Sigmoid colon (tissue), 4 donors: ENCODE measurements at regions not wholly inside any gene's neighbourhood (a gene's known extent, or its start where the extent isn't known, plus 50 kb on each side); places are given as distances from the start of the nearest gene placed in this dataset.

Source experiments
- EP300 ChIP-seq, 4 donors: sonication (generic); formaldehyde crosslinking; IDR thresholded peaks; one replicate each; pipeline ENCODE4 v1.6.1; 2017; ENCODE audit warnings: antibody characterized with exemption in 4 of 4
- POLR2A ChIP-seq, 2 donors: fragments of 450-650 bp; IDR thresholded peaks; one replicate each; pipeline ENCODE4 v1.6.1; 2016; ENCODE audit warnings: antibody characterized with exemption in 2 of 2, mild to moderate bottlenecking in 2 of 2, moderate library complexity in 2 of 2
- TF ChIP-seq, protein P1 (sequence below), 4 experiments: fragments of 450-650 bp in 3 of 4; fragments of 200-600 bp in 1 of 4; IDR thresholded peaks; one replicate each; pipeline ENCODE4 v1.5.1; 2016 to 2019; ENCODE audit warnings: antibody characterized with exemption in 4 of 4, mild to moderate bottlenecking in 3 of 4, moderate library complexity in 2 of 4

DNA sequence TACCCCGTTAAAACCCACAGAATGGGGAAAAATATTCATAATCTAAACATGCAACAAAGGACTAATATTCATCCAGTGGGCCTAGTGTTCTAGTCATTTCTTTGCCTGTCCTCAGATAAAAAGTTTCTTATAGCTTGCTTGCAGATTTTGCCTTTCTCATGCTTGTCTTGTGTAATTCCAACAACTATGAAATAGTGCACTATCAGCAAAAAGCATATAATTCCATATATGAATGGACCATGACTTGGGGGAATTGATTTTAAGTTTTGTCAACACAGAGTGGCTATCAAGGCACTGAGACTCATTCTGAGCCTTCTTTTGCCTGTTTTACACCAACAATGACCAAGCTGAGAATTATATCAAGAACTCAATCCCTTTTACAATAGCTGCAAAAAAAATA is 278.6 kb upstream of the GPR149 start:
- TF ChIP-seq POLR2A (IDR thresholded peaks at IDR 0.05) (no peak), EP300 (IDR thresholded peaks at IDR 0.05) (no peak)
- TF ChIP-seq, protein P1, sequence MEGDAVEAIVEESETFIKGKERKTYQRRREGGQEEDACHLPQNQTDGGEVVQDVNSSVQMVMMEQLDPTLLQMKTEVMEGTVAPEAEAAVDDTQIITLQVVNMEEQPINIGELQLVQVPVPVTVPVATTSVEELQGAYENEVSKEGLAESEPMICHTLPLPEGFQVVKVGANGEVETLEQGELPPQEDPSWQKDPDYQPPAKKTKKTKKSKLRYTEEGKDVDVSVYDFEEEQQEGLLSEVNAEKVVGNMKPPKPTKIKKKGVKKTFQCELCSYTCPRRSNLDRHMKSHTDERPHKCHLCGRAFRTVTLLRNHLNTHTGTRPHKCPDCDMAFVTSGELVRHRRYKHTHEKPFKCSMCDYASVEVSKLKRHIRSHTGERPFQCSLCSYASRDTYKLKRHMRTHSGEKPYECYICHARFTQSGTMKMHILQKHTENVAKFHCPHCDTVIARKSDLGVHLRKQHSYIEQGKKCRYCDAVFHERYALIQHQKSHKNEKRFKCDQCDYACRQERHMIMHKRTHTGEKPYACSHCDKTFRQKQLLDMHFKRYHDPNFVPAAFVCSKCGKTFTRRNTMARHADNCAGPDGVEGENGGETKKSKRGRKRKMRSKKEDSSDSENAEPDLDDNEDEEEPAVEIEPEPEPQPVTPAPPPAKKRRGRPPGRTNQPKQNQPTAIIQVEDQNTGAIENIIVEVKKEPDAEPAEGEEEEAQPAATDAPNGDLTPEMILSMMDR (IDR thresholded peaks at IDR 0.05): no peak
